ENCODE measurements at regions not wholly inside any gene's neighbourhood (a gene's known extent, or its start where the extent isn't known, plus 50 kb on each side); places are given as distances from the start of the nearest gene placed in this dataset.

DNA sequence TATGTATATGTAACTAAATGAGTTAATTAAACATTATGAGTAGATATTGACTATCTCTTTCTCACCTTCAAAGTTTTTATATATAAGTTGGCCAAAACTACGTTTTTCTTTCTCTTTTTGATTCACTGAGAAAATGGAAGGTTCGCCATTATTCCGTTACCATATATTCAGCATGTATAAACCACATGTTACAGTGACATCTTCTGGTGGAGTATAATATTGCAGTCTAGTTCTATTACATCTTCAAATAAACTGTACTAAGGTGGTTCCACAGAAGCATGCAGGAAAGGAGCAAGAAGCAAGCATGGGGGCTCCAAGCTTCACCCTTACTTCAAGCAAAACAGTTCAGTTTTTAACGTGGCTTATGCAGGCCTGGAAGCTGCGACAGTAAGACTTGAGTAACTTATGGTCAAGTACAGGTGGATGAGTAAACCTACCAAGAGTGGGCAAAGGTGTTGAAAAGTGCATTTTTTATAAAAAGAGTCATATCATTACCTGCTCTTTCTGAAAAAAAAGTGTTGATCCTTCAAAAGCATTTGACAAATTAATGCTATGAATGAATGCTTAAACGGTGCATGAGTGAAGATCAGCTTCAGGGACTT is 129.8 kb upstream of the RAB6C start:
- DNase-seq: peak in 1 of 2 donors; percentile 74

DNA sequence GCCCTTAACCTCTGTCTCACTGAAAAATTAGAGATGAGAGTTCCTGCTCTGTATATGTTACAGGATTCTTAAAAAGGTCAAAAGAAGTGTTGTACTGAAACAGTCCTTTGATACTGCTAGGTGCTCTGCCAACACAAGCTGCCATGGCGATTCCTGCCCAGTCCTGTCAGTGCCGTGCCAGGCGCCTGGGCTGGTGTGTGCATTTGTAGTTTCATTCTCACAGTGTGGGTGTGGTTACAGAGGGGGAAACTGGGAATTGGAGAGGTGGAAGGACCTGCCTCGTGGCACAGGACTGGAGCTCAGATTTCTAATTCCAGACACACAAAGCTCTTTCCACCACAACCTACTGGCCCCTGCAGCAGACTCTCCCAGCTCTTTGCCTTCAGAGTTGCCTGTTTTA is 122.3 kb upstream of the RAB6C start:
- DNase-seq: no peak

DNA sequence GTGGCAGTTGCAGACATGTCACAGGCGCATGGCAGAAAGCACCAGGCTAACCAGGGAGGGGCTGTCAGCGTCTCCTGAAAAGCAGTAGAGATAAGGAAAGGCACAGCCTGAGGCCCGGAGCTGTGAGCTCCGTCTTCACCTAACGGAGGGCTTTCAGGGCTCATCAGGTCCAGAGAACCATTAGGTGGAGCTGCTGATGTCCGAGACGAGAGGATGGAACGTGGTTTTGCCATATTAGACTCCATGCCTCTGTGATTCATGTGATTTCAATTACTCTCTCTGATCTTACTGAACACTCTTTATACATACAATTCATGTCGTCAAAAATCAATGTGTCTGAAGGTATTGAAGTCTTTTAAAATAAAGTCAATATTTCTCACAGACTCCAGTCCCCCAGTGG is 120.3 kb upstream of the RAB6C start:
- no peak for DNase-seq

DNA sequence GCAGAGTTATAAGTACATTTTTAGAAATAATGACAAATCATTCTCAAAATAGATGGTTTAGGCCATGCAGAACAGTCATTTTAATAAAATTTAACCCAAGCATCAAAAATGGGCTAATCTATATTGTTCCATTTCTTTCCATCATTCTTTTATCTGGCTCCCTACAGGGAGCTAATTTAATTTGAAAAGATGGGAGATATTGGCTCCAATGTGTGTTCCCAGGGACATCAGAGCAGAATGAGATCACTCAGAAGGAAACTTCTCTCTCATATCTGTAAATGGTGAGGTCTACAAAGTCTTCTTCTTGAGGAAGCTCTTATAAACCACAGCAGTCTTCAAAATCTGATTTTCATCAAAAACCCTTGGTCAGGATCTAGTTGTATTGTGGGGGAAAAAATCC is 119.4 kb upstream of the RAB6C start:
- no peak for DNase-seq

DNA sequence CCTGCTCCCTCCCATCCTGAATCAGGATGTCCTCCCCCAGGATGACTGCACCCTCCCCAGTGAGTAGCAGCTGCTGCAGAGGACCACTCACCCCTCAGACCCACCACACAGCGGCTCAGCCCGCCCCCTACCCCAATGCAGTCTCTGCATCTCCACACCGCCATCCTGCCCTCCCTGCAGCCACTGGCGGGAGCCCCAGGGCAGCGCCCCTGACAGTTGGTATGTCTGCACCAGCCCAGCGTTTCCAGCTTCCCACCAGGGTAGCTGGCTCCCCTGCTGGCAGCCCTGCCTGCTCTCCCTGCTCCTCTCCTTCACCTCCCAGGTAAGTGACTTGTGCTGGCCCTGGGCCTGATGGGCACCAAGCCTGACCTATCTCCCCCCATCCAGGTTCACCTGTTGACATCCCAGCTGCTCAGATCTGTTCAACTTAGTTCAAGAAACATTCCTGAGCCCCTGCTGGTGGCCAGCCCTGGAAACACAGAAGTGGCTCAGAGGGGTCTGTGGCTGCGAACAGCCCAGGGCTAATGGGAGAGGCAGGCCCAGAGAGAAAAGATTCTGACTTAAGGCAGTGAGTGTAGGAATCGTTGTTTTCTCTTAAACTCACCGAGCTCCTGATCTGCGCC is 117.7 kb upstream of the RAB6C start:
- DNase-seq: no peak

DNA sequence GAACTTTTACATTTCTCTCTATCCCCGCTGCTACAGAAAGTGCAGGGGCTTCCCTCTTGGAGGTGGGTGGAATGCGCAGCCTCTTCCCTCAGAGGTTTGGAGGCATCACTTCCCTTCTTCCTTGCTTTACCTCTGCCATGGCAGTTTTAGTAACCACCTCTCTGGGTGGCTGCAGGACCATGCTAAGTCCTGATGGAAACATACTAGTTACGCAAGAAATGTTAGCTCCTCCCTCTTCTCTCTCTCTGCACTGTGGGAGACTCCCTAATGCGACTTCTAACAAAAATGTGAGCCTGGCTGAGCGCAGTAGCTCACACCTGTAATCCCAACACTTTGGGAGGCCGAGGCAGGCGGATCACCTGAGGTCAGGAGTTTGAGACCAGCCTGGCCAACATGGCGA is 116.8 kb upstream of the RAB6C start:
- DNase-seq: no peak

DNA sequence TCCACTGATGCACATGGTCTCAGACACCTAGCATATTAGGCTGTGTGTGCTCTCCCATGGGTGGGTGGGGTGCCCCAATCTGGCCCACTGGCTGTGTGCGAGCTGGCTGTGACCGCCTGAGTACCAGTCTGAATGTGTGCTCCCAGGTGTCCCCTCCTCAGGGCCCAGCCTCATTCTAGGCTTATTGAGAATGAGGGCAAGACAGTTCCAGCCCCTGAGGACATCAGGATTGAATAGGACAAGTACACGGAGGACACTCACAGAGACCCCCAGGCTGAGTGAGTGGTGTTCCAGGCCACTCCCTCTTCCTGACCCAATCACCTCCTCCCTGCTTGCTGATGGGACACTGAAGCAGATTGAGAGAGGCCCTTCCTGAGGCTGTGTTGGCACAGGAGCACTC is 116.1 kb upstream of the RAB6C start:
- DNase-seq: no peak

DNA sequence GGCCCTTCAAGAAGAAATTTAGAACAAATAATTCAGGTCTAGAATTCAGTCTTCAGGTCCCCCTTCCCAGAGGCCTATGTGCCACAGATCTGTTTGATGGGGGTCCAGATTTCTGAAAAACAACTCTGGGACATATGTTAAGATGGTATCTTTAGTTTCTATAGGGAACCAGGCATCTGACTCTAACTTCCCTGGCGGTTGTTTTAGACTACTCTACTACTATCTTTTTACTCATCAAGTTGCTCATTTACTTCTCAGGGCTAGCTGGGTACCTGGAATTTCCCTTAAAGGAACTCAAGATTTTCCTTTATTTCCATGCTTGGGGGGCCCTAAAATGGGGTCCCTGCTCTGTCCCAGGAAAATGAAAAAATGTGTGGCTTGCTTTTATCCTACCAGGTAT is 114.7 kb upstream of the RAB6C start:
- DNase-seq: no peak

DNA sequence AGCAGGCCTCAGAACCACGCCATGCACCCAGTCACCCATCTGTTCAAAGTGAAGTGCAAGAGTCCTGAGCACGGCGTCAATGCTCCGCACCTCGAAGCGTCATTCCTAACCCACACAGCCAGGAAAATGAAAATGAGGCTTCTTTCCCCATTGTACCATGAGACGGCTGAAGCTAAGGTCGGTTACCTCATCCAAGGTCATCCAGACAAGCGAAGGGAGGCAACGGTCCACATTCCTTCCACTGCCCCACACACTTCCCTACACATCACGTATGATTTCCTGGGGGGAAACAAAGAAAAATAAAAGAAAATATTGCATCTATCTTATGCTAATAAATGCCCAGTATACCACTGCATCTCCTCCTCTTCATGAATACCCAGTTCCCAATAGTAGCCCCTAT is 113.5 kb upstream of the RAB6C start:
- DNase-seq: no peak

DNA sequence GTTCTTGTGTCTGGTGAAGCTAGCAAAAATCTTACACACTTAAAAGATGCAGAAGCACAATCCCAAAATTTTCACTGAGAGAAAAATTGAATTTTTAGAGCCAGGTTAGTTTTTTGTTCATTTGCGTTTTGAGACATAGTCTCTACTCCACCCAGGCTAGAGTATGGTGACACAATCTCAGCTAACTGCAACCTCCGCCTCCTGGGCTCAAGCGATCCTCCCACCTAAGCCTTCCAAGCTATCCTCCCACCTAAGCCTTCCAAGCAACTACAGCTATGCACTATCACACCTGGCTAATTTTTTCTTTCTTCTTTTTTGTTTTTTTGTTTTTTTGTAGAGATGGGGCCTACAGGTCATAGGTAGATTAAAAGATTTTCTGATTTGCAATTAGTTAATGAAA is 113.1 kb upstream of the RAB6C start:
- no peak for DNase-seq

DNA sequence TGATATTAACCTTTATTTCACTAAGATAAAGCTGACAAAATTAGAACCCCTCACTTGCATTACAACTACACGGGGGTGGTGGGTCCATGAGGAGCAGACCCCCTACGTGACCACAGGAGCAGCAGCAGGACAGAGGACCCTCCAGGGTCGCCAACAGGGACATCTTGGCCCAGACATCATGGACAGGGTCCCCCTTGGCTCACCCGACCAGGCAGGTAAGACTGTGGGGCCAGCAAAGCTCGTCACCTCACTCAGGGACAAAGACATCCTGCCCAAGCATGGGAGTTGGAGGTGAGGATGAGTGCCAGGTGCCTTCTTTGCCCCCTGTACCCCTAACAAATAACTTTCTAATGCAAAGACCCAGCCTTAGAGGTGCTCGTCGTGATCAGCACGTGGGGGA is 111.3 kb upstream of the RAB6C start:
- DNase-seq: no peak

DNA sequence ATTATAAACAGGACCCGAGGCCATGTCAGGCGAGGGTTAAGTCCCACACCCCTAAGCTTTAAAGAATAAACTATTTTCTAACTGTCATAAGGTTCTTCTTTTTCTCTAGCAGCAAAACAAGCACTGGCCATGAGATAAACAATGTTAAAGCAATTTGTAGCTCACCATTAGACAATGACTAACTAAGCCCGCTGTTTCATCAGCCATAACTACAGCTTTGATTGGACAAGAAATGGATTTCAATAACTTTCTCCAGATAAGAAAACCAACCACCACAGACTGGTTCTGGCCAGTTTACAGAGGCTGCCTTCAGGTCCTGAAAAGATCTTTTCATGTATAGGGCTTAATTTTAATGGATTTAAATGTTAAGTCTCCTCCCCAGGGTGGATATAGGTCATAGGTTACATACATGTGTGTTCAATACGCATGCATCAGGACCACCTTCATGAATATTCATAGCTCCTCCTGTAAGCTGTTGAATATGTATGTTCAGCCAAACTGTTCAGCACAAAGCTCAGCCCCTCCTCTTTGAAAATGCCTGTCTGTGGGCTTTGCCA is 108.7 kb upstream of the RAB6C start:
- no peak for DNase-seq

DNA sequence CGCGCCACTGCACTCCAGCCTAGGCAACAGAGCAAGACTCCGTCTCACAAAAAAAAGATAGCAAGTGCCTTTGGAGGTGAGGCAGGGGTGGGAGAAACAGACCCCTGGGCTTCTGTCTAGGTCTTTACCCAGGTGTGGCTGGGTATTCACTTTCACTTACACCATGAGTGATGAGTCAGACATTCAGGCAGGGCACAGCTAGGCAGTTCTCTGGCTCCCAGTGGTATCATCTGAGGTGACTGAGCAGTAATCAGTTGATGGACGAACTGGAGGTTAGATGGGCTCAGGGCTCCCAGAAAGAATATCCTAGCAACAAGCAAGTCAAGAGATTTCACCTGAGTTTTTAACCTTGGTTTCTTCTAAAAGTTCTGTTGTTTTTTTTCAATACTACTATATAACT is 107.0 kb upstream of the RAB6C start:
- no peak for DNase-seq

DNA sequence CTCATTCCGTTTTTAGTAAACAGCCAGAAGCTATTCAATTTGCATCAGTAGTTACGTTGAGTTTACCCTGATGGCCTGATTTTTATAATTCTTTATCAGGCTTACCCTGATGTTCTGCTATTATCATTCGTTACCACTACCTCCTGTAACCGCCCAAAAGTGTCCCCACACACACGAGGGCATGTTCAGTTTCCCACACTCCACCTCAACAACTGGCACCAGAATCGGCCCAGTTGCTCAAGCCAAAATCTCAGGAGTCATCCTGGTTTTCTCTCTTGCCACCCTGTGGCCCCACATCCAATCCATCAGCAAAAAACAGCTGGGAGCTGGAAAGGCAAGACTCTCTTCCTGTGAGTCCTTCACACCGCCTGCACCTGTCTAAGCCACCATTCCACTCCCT is 102.9 kb upstream of the RAB6C start:
- DNase-seq: no peak

DNA sequence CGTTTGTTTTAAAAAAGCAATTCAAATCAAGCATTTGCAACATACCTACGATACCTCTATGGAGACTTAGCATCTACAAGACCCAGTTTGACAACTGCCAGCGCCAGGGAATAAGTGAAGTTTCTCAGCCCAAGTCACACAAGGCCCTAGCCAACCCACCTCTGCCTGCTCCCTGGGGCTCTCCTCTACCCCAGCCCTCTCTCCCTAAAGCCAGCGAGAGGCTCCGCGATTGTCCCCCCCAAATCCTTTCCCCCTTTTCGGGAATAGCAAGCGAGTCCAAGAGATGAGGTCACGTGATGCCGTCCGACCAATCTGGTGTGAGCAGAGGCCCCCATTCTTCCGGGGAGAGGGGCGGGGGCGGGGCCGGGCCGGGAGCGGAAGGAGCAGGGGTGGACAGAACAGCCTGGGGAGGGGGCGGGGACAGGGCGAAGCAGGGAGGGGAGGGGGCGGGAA is 102.2 kb upstream of the RAB6C start:
- DNase-seq: peak; percentile 50 to 62

DNA sequence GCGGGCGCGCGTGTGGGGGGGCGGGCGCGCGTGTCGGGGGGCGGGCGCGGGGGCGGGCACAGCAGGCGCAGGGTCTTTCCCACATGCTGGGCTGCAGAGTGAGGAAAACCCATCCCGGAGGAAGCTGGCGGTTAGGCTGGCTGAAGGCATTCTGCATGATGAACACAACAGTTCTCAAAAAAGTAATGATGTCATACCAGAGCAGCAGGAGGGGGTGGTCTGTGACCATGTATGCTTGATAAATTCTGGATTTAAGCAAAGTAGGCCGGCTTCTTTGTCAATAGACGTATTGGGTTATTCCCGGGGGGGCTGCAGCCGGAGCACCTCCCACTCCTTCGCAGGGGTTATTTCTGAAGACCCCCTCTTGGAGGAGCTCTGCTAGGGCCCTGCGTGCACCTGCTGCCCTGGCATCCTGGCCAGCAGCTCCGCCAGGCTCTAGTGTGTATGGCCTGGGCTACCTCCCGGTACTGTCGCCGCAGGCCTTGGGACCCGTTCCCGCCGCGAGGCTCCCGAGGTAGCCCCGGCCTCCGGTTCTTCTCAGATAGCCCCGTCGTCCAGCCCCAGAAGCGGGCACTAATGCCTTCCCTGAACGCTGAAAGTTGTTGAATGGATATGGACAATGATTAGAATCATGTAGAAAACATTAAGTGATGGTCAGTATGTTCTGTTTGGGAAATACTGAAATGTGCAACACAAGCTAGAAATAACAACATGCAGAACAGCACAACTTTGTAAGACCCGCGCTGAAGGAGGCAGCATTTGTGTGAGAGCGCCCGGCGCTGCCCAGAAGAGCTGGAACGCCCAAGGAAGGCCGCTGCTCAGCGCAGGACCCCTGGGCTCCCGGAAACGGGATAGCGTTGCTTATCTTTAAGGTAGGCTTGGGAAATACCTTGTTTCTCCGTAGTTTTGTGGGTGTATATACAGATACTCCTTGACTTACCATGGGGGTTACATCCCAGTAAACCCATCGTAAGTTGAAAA is 101.4 kb upstream of the RAB6C start:
- DNase-seq: peak in 1 of 2 donors; percentile 31

DNA sequence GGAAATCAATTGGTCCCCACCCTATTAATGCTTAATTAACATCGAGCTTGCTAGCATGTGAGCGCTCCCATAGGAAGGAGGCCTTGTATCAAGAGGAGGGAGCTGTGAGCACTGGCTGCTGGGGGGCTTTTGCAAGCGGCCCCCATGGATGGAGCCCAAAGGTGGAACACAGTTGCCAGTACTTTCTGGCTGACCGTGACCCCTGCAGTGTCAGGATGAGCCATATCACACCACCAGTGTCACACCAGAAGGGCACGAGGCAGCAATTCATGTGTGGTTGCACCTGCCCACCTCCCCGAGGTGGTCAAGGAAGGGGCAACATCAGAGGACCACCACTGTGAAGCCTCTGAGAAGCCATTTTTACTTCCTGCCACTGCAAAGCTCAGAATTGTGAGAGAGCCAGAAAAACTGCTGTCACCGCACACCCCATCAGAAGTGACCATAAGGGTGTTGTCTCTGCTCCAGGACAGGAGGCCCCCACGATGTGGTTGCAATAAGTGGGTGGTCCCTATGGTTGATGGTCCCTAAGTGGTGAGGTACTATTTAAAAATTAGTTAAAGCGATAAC is 99.8 kb upstream of the RAB6C start:
- DNase-seq: no peak

DNA sequence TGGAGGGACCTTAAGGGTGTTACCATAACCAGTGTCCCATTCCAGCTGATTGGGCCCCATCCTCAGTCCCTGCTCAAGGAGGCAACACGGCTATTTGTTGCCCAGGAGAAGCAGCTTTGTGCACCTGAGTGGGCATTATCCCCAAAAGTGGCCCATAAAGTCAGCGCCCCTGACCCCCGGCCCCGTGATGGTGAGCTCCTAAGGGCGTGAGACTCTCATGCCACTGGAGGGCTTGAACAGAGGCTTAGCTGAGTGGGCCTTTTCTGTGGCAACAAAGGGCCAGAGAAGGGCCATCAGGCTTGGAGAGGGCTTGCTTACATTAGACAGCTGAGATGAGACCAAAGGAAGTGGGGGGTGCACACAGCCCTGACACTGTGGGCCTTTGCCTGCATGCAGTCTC is 99.2 kb upstream of the RAB6C start:
- no peak for DNase-seq

DNA sequence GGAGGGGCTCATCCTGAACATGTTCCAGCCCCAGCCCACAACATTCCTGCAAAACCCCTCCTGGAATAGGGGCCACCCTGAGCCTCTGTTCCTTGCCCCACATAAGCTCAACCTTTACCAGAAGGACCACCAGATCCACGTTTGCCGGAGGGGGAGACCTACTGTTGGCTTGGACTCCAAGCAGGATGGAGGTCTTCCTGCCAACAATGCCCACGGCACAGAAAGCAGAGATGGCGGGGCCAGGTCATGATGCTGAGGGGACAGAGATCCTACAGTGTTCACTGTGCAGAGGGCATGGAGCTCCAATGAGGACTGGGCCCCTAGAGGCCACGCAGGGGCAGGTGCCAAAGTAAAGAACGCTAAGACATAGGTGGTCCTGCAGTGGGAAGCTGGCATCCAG is 98.5 kb upstream of the RAB6C start:
- DNase-seq: no peak

DNA sequence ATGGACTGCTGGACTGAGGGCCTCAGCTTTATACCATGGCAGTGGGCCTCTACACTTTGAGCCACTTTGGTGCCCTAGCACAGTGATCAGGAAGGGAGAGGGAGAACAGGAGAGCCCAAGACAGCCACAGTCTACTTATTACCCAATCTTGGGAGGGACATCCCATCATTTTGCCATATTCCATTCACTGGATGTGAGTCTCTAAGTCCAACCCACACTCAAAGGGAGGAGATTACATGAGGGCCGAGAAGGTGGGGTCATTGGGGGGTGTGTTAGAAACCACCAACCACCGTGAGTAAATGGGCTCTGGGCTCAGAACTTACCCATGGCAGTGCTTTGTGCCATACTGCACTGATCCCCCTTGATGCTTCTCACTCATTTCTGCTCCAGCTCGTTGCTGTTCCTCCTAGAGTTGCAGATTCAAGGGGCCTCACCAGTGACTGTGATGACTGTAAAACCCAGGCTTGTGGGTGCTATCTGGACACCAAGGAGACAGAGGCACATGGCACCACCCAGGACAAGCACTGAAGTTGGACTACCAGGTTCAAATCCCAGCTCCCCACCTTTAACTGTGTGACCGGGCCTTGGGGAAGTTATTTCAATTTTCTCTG is 97.6 kb upstream of the RAB6C start:
- DNase-seq: no peak

DNA sequence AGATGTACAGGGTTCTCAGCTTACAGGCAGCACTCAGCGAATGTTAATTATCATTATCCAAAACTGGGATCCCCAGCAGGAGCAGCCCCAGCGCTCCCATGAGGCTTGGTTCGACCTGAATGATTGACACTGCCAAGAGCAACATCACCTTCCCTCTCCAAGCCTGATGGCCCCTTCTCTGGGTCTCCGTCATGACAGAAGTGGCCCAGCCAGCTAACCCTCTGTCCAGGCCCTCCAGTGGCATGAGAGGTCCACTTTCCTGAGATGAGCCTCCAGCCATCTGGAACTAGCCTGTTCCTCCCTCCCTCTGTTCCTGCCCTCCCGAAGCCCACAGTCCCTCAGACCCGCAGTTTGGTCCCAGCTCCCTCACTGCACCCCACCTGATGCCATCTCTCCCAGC is 97.0 kb upstream of the RAB6C start:
- no peak for DNase-seq

DNA sequence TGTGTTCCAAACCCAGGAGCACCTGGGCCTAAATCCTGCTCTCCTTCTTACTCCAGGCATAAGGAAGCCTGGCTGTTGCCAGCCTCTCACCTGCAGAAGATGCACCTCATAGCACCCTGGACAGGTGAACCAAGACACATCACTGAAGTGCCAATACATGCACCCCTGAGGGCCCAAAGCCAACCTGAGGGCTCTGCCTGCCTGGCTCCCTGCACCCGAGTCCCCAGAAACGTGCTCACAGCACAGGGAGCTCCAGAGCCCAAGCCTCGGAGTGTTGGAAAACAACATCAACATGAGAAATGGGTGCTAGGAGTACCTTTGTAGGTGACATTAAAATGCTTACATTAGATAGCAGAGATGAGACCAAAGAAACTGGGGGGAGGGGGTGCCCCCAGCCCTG is 96.3 kb upstream of the RAB6C start:
- DNase-seq: no peak

DNA sequence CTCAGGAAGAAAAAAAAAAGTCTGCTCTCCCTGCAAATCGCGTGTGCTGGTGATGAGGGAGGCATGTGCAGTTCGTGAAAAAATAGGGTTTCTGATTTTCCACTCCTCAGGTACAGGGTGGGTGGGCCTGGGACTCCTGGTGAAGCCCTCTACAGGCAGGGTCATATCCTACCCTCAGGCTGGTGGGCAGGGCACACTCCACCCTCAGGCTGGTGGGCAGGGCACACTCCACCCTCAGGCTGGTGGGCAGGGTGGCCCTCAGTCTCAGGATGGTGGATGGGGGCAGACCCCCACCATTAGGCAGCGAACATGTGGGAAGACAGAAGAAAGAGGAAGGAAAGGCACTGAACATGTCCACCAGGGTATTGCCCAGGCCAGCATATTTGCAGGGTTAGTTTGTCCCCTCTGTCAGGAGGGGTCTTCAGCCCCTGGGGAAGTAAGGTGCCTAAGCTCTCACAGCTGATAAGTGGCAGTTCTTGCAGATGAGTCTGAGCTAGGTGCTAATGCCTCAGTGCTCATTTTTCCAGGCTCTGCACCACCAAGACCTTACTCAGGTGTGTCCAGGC is 95.2 kb upstream of the RAB6C start:
- no peak for DNase-seq

Data from bone marrow (tissue), 2 donors.